ENCODE measurements at regions not wholly inside any gene's neighbourhood (a gene's known extent, or its start where the extent isn't known, plus 50 kb on each side); places are given as distances from the start of the nearest gene placed in this dataset.

DNA sequence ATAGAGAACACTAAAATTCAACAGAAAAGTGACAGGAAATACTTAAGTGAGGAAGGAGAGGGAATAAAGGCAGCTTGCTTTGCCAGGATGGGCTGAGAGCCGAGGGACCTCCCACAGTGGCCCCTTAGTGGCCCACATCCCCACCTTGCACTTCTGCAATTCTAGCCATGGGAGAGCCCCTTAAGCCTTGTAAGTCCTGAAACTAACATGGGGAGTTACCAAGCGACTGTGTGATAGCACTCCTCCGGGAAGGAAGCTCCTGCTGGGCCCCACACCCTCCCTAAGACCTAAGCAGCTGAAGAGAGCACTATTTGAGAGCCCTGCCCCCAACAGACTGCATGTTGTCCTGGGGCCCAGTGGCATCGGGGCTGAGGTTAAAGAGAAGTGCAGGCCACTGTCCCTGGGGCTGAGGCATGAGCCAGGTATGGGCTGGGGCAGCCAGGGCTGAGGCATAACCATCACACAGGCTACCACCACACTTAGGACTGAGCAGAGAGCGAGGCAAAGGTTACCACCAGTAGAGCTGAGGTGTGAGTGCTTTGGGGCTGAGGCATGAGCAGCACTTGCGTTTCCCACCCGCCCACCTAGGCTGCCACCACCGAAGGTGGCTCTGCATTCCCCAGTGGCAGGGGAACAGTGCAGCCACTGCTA is 301.8 kb upstream of the TRPC7 start:
- WGBS, 5 donors, result 26 to 53% (median 53%) methylated on average over 4 to 8 of the region's 8 CpGs
- Histone ChIP-seq H3K36me3 (no peaks in the 10 kb centered on the region), H3K27ac (no peak overlapping the region), H3K4me3 (no peak overlapping the region), H3K4me1 (no peaks in the 10 kb centered on the region), H3K27me3 (no peaks in the 10 kb centered on the region), H3K9me3 (peaks cover 0 to 11% (median 3%) of the 10 kb centered on the region in 4 donors)
- intact Hi-C loops (cut with DNase I; ENCODE audit: low total_unique reads), result no loop called here
- no peak for DNase-seq
- TF ChIP-seq EP300 (IDR thresholded peaks at IDR 0.05) (no peak), CTCF (IDR thresholded peaks at IDR 0.05) (no peak), POLR2AphosphoS5 (IDR thresholded peaks at IDR 0.05) (no peak), POLR2A (IDR thresholded peaks at IDR 0.05) (no peak)

GRCh38 chr5:136665331-136665730 is 300.0 kb upstream of the TRPC7 start:
- WGBS, 5 donors, result 32 to 50% (median 40%) methylated on average over 1 of the region's 1 CpG
- DNase-seq, result no peak
- Histone ChIP-seq H3K27ac (no peak overlapping the region), H3K4me1 (no peaks in the 10 kb centered on the region), H3K4me3 (no peak overlapping the region), H3K36me3 (no peaks in the 10 kb centered on the region), H3K9me3 (peaks cover 0 to 10% (median 2%) of the 10 kb centered on the region in 4 donors), H3K27me3 (no peaks in the 10 kb centered on the region)
- TF ChIP-seq CTCF (IDR thresholded peaks at IDR 0.05) (no peak), EP300 (IDR thresholded peaks at IDR 0.05) (no peak), POLR2AphosphoS5 (IDR thresholded peaks at IDR 0.05) (no peak), POLR2A (IDR thresholded peaks at IDR 0.05) (no peak)
- intact Hi-C loops (cut with DNase I; ENCODE audit: low total_unique reads), result no loop called here

DNA sequence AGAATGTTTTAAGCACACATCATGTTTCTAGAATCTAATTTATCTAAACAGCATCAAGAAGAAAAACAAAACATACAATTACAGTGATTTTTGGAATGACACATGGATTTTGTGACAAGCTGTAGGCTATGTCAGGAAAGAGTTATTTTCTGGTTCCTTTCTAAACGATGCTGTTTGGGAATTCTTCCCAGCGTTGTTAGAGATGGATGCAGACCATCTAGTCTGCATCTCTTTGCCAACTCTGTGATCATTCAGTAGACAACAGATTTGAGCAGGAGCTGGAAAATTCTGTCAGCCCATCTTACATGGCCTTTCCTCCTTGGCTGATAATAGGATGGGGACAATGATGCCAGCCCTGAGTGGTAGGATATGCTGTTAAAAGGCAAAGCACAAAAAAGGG is 295.7 kb upstream of the TRPC7 start:
- Histone ChIP-seq H3K36me3 (no peaks in the 10 kb centered on the region), H3K4me1 (no peaks in the 10 kb centered on the region), H3K27ac (no peak overlapping the region), H3K27me3 (no peaks in the 10 kb centered on the region), H3K9me3 (no peaks in the 10 kb centered on the region), H3K4me3 (no peak overlapping the region)
- intact Hi-C loops (cut with DNase I; ENCODE audit: low total_unique reads), result no loop called here
- TF ChIP-seq EP300 (IDR thresholded peaks at IDR 0.05) (no peak), POLR2A (IDR thresholded peaks at IDR 0.05) (no peak), CTCF (IDR thresholded peaks at IDR 0.05) (no peak), POLR2AphosphoS5 (IDR thresholded peaks at IDR 0.05) (no peak)
- no peak for DNase-seq
- 48 to 78% (median 65%) methylated on average over 2 of the region's 2 CpGs for WGBS, 5 donors

GRCh38 chr5:136656811-136657210 is 291.5 kb upstream of the TRPC7 start:
- no peak overlapping the region for H3K4me3 ChIP-seq
- TF ChIP-seq EP300 (IDR thresholded peaks at IDR 0.05) (no peak), POLR2AphosphoS5 (IDR thresholded peaks at IDR 0.05) (no peak), POLR2A (IDR thresholded peaks at IDR 0.05) (no peak), CTCF (IDR thresholded peaks at IDR 0.05) (no peak)
- peaks cover 0 to 5% (median 0%) of the 10 kb centered on the region in 4 donors for H3K9me3 ChIP-seq
- no peak for DNase-seq
- no peaks in the 10 kb centered on the region for H3K36me3 ChIP-seq
- no peaks in the 10 kb centered on the region for H3K27me3 ChIP-seq
- H3K4me1 ChIP-seq, result no peaks in the 10 kb centered on the region
- H3K27ac ChIP-seq, result no peak overlapping the region
- 39 to 46% (median 41%) methylated on average over 4 of the region's 4 CpGs for WGBS, 5 donors
- intact Hi-C loops (cut with DNase I; ENCODE audit: low total_unique reads), result no loop called here
